GM12865 (cell line): ENCODE measurements at regions not wholly inside any gene's neighbourhood (a gene's known extent, or its start where the extent isn't known, plus 50 kb on each side); places are given as distances from the start of the nearest gene placed in this dataset.

Experiments used
- DNase-seq: peaks from one replicate; pipeline ENCODE4 v3.0.0; 2010; ENCODE audit warnings: low read depth
- H3K4me3 ChIP-seq: 2 replicates; pipeline ENCODE4 v1.5.1; 2011; ENCODE audit warnings: mild to moderate bottlenecking, low read depth, low read length, control low read depth
- TF ChIP-seq, protein P1 (sequence below): IDR thresholded peaks from 2 replicates; pipeline ENCODE4 v1.5.1; 2011; ENCODE audit warnings: low read length, control low read depth, low read depth, inconsistent platforms; ENCODE audit not compliant: insufficient read depth; ENCODE audit errors: missing control alignments

DNA sequence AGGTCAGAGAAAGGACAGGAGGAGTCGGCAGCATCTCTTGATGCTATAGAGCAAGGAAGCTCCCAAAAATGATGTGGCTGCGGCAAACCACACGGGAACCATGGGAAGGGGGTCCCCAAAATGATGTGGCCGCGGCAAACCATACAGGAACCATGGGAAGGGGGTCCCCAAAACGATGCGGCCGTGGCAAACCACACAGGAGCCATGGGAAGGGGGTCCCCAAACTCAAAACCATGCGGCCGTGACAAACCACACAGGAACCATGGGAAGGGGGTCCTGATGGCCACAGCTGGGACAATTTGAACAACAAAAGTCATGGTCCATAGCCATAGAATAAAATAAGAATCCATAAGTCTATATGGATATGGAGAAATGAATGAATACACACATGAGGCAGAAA is 58.4 kb upstream of the GLI2 start:
- no peak overlapping the region for H3K4me3 ChIP-seq
- TF ChIP-seq, protein P1, sequence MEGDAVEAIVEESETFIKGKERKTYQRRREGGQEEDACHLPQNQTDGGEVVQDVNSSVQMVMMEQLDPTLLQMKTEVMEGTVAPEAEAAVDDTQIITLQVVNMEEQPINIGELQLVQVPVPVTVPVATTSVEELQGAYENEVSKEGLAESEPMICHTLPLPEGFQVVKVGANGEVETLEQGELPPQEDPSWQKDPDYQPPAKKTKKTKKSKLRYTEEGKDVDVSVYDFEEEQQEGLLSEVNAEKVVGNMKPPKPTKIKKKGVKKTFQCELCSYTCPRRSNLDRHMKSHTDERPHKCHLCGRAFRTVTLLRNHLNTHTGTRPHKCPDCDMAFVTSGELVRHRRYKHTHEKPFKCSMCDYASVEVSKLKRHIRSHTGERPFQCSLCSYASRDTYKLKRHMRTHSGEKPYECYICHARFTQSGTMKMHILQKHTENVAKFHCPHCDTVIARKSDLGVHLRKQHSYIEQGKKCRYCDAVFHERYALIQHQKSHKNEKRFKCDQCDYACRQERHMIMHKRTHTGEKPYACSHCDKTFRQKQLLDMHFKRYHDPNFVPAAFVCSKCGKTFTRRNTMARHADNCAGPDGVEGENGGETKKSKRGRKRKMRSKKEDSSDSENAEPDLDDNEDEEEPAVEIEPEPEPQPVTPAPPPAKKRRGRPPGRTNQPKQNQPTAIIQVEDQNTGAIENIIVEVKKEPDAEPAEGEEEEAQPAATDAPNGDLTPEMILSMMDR: no peak
- no peak for DNase-seq

DNA sequence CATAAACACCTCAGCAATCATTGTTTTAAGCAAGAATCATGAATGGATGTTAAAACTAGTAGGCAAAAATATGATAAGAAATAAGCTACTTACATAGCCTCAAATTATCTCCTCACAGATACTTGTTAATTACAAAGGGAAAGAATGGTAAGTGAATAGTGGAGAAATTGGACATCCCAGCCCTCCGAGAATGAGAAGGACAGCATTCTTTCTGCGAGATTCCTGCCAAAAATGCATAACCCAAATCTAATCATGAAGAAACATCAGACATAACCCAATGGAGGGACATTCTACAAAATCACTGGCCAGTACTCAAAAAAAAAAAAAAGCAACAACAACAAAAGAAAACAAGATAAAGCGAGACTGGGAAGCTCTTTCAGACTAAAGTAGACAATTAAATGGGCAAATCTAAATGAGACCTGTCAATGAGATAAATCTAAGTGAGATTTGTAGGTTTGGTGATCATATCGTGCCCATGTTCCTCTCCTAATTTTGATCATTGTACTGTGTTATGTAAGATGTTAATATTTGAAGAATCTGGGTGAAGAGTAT is 57.9 kb upstream of the GLI2 start:
- no peak for DNase-seq
- no peak overlapping the region for H3K4me3 ChIP-seq
- TF ChIP-seq, protein P1: no peak

DNA sequence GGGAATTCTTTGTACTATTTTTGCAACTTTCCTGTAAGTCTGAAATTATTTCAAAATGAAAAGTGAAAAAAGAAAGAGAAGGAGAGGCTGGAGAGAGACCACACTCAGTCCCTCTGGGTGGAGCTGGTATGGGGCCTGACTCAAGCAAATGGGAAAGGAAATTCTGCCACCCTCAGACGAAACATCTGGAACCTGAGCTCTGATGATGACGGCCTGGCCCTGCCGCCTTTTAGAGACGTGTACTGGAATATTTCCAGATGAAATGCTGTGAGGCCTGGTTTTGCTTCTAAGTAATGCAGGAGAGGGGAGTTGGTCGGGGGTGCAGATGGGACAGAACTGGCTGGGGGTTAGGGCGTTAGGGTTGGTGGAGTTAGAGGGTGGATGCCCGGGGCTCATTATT is 57.4 kb upstream of the GLI2 start:
- TF ChIP-seq, protein P1: no peak
- no peak for DNase-seq
- H3K4me3 ChIP-seq: no peak overlapping the region

- no peak for DNase-seq
- TF ChIP-seq, protein P1: no peak
- H3K4me3 ChIP-seq: no peak overlapping the region
These were observed 56.7 kb upstream of the GLI2 start for GRCh38 chr2:120678926-120679325.

DNA sequence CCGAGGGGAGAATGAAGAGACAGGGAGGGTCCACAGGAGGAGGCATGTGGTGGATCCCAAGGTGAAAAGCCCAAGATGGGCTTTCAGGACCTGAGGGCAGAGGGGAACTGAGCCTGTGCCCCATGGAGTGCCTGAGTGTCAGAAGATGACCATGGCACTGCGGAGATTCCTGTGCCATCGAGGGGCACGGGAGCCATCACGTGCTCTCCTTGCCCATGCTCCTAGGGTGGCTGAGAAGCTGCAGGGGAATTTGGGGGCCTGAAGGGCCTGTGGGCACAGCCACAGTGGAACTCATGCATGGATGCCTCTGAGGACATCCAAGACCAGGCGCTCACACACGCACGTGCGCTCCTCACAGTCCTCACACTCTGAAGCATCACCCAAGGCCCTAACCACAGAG is 56.1 kb upstream of the GLI2 start:
- DNase-seq: no peak
- TF ChIP-seq, protein P1: no peak
- no peak overlapping the region for H3K4me3 ChIP-seq

DNA sequence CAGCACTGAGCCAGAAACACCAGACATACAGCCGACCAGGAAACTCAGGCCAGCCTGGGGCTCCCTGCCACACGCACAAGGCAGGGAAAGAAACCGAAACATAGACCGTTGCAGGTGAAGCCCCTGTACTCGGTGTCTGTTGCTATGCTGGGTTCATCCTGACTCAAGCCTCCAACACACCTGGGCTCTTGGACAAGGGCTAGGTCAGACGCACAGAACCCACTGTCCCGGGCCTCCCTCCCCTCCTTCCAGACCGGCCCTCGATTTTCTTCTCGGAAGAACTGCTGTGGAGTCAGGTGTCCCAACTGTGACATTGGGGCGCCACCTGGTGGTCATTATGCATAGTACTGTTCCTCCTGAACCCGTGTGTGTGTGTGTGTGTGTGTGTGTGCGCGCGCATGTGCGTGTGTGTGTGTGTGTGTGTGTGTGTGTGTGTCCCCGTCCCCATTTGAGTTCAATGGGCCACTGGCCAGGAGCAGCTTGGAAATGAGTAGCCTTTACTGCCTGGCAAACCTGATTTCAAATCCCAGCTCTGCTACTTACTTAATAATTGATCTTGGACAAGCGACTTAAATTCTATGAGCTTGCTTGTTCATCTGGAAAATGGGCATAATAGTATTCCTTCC is 55.4 kb upstream of the GLI2 start:
- TF ChIP-seq, protein P1: peak; percentile 63
- H3K4me3 ChIP-seq: no peak overlapping the region
- DNase-seq: peak; percentile 85

GRCh38 chr2:120681181-120681580 is 54.5 kb upstream of the GLI2 start:
- H3K4me3 ChIP-seq: no peak overlapping the region
- no peak for DNase-seq
- TF ChIP-seq, protein P1: no peak
